Endodermal cell (in vitro differentiated cells): ENCODE measurements at regions not wholly inside any gene's neighbourhood (a gene's known extent, or its start where the extent isn't known, plus 50 kb on each side); places are given as distances from the start of the nearest gene placed in this dataset.

Experiments used
- DNase-seq: peaks from one replicate; pipeline ENCODE4 v3.0.0-alpha.2; 2017
- H3K27ac ChIP-seq: 2 replicates; pipeline ENCODE4 v1.5.1; 2013; ENCODE audit warnings: mild to moderate bottlenecking, low read depth, low read length, moderate library complexity
- H3K27me3 ChIP-seq: 2 replicates; pipeline ENCODE4 v1.6.1; 2013; ENCODE audit warnings: mild to moderate bottlenecking, low read length, moderate library complexity; ENCODE audit not compliant: insufficient read depth, control insufficient read depth, poor library complexity, severe bottlenecking
- H3K36me3 ChIP-seq: 2 replicates; pipeline ENCODE4 v1.7.0; 2013; ENCODE audit warnings: mild to moderate bottlenecking, low read length, moderate library complexity; ENCODE audit not compliant: control insufficient read depth, insufficient read depth
- H3K4me1 ChIP-seq: one replicate; pipeline ENCODE4 v1.7.0; 2013; ENCODE audit warnings: low read length; ENCODE audit not compliant: control insufficient read depth, insufficient read depth
- H3K4me3 ChIP-seq: 2 replicates; pipeline ENCODE4 v1.5.1; 2013; ENCODE audit warnings: mild to moderate bottlenecking, low read length, moderate library complexity
- H3K9ac ChIP-seq: 2 replicates; pipeline ENCODE4 v1.6.1; 2013; ENCODE audit warnings: mild to moderate bottlenecking, low read length, moderate library complexity; ENCODE audit not compliant: poor library complexity, severe bottlenecking; ENCODE audit errors: extremely low read depth
- H3K9me3 ChIP-seq: 2 replicates; pipeline ENCODE4 v1.6.1; 2013; ENCODE audit warnings: mild to moderate bottlenecking, low read length, moderate library complexity; ENCODE audit not compliant: control insufficient read depth
- H3K27ac Mint-ChIP-seq: 2 replicates; pipeline ENCODE4 v1.8.0; 2020; ENCODE audit warnings: mixed read lengths
- H3K27me3 Mint-ChIP-seq: 2 replicates; pipeline ENCODE4 v1.8.0; 2021; ENCODE audit warnings: mild to moderate bottlenecking, mixed read lengths; ENCODE audit not compliant: insufficient read depth
- H3K36me3 Mint-ChIP-seq: 2 replicates; pipeline ENCODE4 v1.8.0; 2020; ENCODE audit warnings: low read depth, mixed read lengths
- H3K4me1 Mint-ChIP-seq: 2 replicates; pipeline ENCODE4 v1.8.0; 2020; ENCODE audit warnings: mixed read lengths
- H3K4me3 Mint-ChIP-seq: 2 replicates; pipeline ENCODE4 v1.8.0; 2020; ENCODE audit warnings: mild to moderate bottlenecking, moderate library complexity, mixed read lengths
- H3K9me3 Mint-ChIP-seq: 2 replicates; pipeline ENCODE4 v1.8.0; 2020; ENCODE audit warnings: mild to moderate bottlenecking, mixed read lengths
- WGBS, 2 experiments: methylation state at CpG; one replicate each; pipeline versions ENCODE4 v1.1.5 to v1.1.7; 2013; ENCODE audit warnings: missing lambda C conversion rate in 2 of 2, mixed read lengths in 1 of 2; ENCODE audit not compliant: insufficient coverage in 1 of 2, insufficient read length in 1 of 2; 5-methylcytosine and 5-hydroxymethylcytosine counted together
- TF ChIP-seq, protein P1 (sequence below): fragments of 200-600 bp; sonication (generic); conservative IDR thresholded peaks from 2 replicates; pipeline ENCODE4 v1.5.0; 2021; ENCODE audit warnings: antibody characterized with exemption, mild to moderate bottlenecking

DNA sequence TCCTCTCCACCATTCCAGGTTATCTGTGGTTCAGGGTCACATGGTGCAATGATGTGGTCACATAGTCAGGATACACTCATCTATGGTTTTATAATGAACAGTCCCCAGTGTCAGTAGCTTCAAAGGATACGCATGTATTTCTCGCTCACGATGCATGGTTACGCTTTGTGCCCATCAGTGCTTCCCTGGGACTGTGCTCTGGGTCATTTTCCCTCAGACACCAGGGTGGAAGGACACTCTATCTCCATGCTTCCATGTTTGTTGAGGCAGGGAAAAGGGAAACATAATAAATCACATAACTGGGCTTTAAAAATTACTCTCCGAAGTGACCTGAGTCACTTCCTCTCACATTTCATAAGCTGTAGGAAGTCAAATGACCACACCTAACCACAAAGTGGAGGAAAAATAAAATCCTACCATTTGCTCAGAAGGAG, 394.8 kb upstream of the NOX3 start:
- Mint-ChIP-seq H3K36me3 (no peaks in the 10 kb centered on the region), H3K9me3 (peaks cover 6% of the 10 kb centered on the region)

DNA sequence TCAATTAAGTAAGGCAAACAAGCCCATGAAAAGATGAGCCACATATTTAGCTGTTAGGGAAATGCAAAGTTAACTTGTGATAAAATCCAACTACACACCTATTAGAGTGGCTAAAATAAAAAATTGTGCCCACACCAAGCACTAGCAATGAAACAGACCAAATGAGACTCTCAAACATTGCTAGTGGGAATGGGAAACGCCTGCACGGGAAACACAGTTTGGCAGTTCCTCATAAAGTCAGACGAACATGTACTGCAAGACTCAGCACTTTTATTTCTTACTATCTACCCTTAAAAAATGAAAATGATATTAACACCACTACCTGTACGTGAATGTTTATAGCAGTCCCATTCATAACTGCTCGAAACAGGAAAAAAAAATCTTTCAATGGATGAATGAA, 392.1 kb upstream of the NOX3 start:
- no peaks in the 10 kb centered on the region for H3K27me3 ChIP-seq
- 84 to 93% methylated on average over 3 to 5 of the region's 5 CpGs for WGBS, 2 experiments
- Mint-ChIP-seq H3K9me3 (peaks cover 7% of the 10 kb centered on the region), H3K4me1 (no peaks in the 10 kb centered on the region), H3K36me3 (no peaks in the 10 kb centered on the region), H3K4me3 (no peak overlapping the region), H3K27me3 (no peaks in the 10 kb centered on the region), H3K27ac (no peak overlapping the region)
- TF ChIP-seq, protein P1, sequence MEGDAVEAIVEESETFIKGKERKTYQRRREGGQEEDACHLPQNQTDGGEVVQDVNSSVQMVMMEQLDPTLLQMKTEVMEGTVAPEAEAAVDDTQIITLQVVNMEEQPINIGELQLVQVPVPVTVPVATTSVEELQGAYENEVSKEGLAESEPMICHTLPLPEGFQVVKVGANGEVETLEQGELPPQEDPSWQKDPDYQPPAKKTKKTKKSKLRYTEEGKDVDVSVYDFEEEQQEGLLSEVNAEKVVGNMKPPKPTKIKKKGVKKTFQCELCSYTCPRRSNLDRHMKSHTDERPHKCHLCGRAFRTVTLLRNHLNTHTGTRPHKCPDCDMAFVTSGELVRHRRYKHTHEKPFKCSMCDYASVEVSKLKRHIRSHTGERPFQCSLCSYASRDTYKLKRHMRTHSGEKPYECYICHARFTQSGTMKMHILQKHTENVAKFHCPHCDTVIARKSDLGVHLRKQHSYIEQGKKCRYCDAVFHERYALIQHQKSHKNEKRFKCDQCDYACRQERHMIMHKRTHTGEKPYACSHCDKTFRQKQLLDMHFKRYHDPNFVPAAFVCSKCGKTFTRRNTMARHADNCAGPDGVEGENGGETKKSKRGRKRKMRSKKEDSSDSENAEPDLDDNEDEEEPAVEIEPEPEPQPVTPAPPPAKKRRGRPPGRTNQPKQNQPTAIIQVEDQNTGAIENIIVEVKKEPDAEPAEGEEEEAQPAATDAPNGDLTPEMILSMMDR = no peak
- H3K4me3 ChIP-seq = no peak overlapping the region
- no peaks in the 10 kb centered on the region for H3K4me1 ChIP-seq
- H3K27ac ChIP-seq = no peak overlapping the region
- H3K36me3 ChIP-seq = no peaks in the 10 kb centered on the region
- no peak overlapping the region for H3K9ac ChIP-seq
- DNase-seq = no peak
- peaks cover 8% of the 10 kb centered on the region for H3K9me3 ChIP-seq

More for the DNA sequence above, 394.8 kb upstream of the NOX3 start:
- no peaks in the 10 kb centered on the region for H3K27me3 Mint-ChIP-seq
- H3K27ac Mint-ChIP-seq = no peak overlapping the region
- H3K4me3 ChIP-seq = no peak overlapping the region
- H3K4me1 ChIP-seq = no peaks in the 10 kb centered on the region
- DNase-seq = no peak
- H3K27ac ChIP-seq = no peak overlapping the region
- no peaks in the 10 kb centered on the region for H3K27me3 ChIP-seq
- H3K9me3 ChIP-seq = peaks cover 4% of the 10 kb centered on the region
- no peaks in the 10 kb centered on the region for H3K36me3 ChIP-seq
- TF ChIP-seq, protein P1 = no peak
- no peaks in the 10 kb centered on the region for H3K4me1 Mint-ChIP-seq
- no peak overlapping the region for H3K4me3 Mint-ChIP-seq
- 95 to 97% methylated on average over 4 to 5 of the region's 5 CpGs for WGBS, 2 experiments
- no peak overlapping the region for H3K9ac ChIP-seq

DNA sequence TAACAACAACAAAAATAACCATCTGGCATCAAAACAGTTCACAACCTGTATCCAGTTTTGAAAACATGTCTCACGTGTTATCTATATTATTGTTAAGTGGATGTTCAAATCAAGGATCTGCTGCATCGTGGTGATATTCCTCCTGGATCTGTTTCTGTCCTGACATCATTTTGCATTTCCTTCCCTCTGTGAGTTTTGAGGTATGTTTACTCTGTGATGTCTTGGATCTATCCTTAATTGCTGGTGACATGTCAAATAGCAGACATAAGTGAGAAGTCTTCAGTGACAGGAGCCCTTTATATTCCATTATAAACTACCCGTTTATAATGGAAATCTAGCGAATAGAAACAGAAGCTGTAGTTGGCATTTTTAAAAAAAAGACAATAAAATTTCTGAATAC, 381.8 kb upstream of the NOX3 start:
- 87 to 100% methylated on average over 1 to 4 of the region's 4 CpGs for WGBS, 2 experiments
- DNase-seq = no peak
- Histone ChIP-seq H3K4me3 (no peak overlapping the region), H3K27ac (no peak overlapping the region), H3K27me3 (no peaks in the 10 kb centered on the region), H3K9me3 (no peaks in the 10 kb centered on the region), H3K36me3 (no peaks in the 10 kb centered on the region), H3K9ac (no peak overlapping the region), H3K4me1 (no peaks in the 10 kb centered on the region)
- no peak overlapping the region for H3K4me3 Mint-ChIP-seq
- no peaks in the 10 kb centered on the region for H3K27me3 Mint-ChIP-seq
- peaks cover 1% of the 10 kb centered on the region for H3K9me3 Mint-ChIP-seq
- TF ChIP-seq, protein P1 = no peak
- no peaks in the 10 kb centered on the region for H3K36me3 Mint-ChIP-seq
- no peak overlapping the region for H3K27ac Mint-ChIP-seq
- H3K4me1 Mint-ChIP-seq = no peaks in the 10 kb centered on the region
